ENCODE measurements at regions not wholly inside any gene's neighbourhood (a gene's known extent, or its start where the extent isn't known, plus 50 kb on each side); places are given as distances from the start of the nearest gene placed in this dataset.

DNA sequence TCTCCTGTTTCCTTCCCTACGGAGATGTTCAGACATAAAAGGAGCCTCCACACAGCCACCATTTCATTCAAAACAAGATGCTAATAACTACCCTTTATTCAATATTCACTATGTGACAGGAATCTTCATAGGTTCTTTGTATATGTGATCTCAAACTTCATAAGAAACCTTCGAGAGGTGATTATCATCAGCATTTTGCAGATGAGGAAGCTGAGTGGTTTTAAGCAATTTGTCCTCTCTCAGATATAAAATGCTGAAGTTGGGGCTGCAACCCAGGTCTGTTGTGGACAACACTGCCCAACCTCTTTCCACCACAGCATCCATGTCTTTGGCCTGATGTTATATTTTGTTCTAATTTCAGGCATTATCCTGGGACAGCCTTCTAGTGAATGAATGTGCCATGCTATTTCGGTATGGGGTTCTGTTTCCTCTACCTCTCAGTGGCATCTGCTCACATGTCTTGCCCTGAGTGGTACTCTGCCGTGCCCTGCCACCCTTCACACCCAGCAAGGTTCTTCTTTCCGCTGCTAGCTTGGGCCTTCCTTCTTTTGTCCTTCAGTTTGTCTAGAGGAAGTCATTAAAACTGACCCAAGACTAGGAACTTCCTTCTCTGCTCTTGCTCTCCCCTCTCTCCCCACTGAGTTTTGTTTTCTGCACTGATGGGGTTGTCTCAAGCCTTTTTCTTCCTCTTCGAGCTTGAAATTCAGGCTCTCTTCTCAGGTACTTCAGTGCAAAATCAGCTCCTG is 300.9 kb upstream of the PRDM1 start:
- CTCF ChIA-PET, result no interaction called here
- no peak for FAIRE-seq
- Histone ChIP-seq H2AFZ (ENCODE audit: low read depth, low read length) (no peak overlapping the region), H3K79me2 (ENCODE audit: control insufficient read depth, insufficient read depth, low read length) (no peaks in the 10 kb centered on the region), H3K4me2 (ENCODE audit: insufficient read depth, low read length) (no peak overlapping the region), H3K4me3 (replicated peaks in 1 of 3; ENCODE audit: insufficient read depth in 1 of 3, low read depth in 1 of 3, low read length in 3 of 3) (no peak overlapping the region), H3K9me1 (replicated peaks; ENCODE audit: control insufficient read depth, extremely low read depth, insufficient read depth, low read length) (no peaks in the 10 kb centered on the region), H3K36me3 (ENCODE audit: control insufficient read depth in 2 of 2, extremely low read depth in 1 of 2, insufficient read depth in 2 of 2, low read length in 2 of 2) (no peaks in the 10 kb centered on the region), H3K9ac (replicated peaks; ENCODE audit: extremely low read depth, insufficient read depth, low read length) (no peak overlapping the region), H3K4me1 (ENCODE audit: control insufficient read depth, extremely low read depth, insufficient read depth, low read length) (no peaks in the 10 kb centered on the region), H3K27ac (ENCODE audit: insufficient read depth, low read depth, low read length) (no peak overlapping the region), H4K20me1 (replicated peaks; ENCODE audit: control insufficient read depth, extremely low read depth, insufficient read depth, low read length) (no peaks in the 10 kb centered on the region), H3K27me3 (ENCODE audit: control insufficient read depth in 2 of 2, insufficient read depth in 2 of 2, low read length in 2 of 2) (peaks cover 0 to 1% of the 10 kb centered on the region in 2 experiments), H3K9me3 (replicated peaks; ENCODE audit: control insufficient read depth, insufficient read depth, low read length) (no peaks in the 10 kb centered on the region)
- intact Hi-C loops (cut with micrococcal nuclease) (no loop called here), dilution Hi-C loops (cut with MboI; ENCODE audit: extremely low pct_ligation_motif_present, low sequenced_read_pairs) (no loop called here)
- POLR2A ChIA-PET, result no interaction called here
- no peak for DNase-seq (ENCODE audit: low read depth, low spot score)
- no TSS peak for BruUV-seq (replicated peaks)
- TF ChIP-seq FOS (IDR thresholded peaks at IDR 0.05; ENCODE audit: borderline replicate concordance, insufficient read depth, low read length) (no peak), EZH2 (IDR thresholded peaks at IDR 0.05; ENCODE audit: borderline replicate concordance, low read depth, low read length, severe bottlenecking) (no peak), JUN (IDR thresholded peaks at IDR 0.05; ENCODE audit: borderline replicate concordance, insufficient read depth, insufficient read length, low read depth) (no peak), POLR2A (IDR thresholded peaks at IDR 0.05; ENCODE audit: low read depth, low read length) (no peak), GATA2 (IDR thresholded peaks at IDR 0.05; ENCODE audit: insufficient read depth, insufficient read length, low read depth, low read length) (no peak), POLR2AphosphoS5 (IDR thresholded peaks at IDR 0.05; ENCODE audit: insufficient read depth, low read depth, low read length) (no peak)
- TF ChIP-seq, protein P1, sequence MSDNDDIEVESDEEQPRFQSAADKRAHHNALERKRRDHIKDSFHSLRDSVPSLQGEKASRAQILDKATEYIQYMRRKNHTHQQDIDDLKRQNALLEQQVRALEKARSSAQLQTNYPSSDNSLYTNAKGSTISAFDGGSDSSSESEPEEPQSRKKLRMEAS (IDR thresholded peaks at IDR 0.05; ENCODE audit: insufficient read depth, insufficient read length), result no peak
- TF ChIP-seq, protein P2, sequence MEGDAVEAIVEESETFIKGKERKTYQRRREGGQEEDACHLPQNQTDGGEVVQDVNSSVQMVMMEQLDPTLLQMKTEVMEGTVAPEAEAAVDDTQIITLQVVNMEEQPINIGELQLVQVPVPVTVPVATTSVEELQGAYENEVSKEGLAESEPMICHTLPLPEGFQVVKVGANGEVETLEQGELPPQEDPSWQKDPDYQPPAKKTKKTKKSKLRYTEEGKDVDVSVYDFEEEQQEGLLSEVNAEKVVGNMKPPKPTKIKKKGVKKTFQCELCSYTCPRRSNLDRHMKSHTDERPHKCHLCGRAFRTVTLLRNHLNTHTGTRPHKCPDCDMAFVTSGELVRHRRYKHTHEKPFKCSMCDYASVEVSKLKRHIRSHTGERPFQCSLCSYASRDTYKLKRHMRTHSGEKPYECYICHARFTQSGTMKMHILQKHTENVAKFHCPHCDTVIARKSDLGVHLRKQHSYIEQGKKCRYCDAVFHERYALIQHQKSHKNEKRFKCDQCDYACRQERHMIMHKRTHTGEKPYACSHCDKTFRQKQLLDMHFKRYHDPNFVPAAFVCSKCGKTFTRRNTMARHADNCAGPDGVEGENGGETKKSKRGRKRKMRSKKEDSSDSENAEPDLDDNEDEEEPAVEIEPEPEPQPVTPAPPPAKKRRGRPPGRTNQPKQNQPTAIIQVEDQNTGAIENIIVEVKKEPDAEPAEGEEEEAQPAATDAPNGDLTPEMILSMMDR (IDR thresholded peaks at IDR 0.05; ENCODE audit: extremely low read depth in 1 of 2, insufficient read depth in 1 of 2, low read depth in 1 of 2, low read length in 2 of 2), result no peak
